NCI-H1092 (cell line): ENCODE measurements at regions not wholly inside any gene's neighbourhood (a gene's known extent, or its start where the extent isn't known, plus 50 kb on each side); places are given as distances from the start of the nearest gene placed in this dataset.
"Not testable (repeated sequence)": the region's sequence is repeated elsewhere in the genome, so short reads cannot be mapped to it uniquely, and the experiment has no call there.

Source experiments
- DNase-seq: peaks from one replicate; lab custom pipeline; 2025; lab: John Stamatoyannopoulos, UW

GRCh38 chr10:85459906-85460305 is 906.7 kb downstream of the GRID1 start:
- DNase-seq, result no peak

- DNase-seq, result no peak
These were observed 902.3 kb downstream of the GRID1 start for GRCh38 chr10:85464336-85464735.

- DNase-seq, result no peak
These were observed 888.6 kb downstream of the GRID1 start for GRCh38 chr10:85477979-85478378.

- no peak for DNase-seq
These were observed 876.2 kb downstream of the GRID1 start for GRCh38 chr10:85490431-85490830.

GRCh38 chr10:85491652-85492051 is 874.9 kb downstream of the GRID1 start:
- no peak for DNase-seq

- DNase-seq, result no peak
These were observed 873.9 kb downstream of the GRID1 start for GRCh38 chr10:85492684-85493083.

- DNase-seq, result no peak
These were observed 872.9 kb downstream of the GRID1 start for GRCh38 chr10:85493703-85494102.

- DNase-seq, result not testable (repeated sequence)
These were observed 862.0 kb downstream of the GRID1 start for GRCh38 chr10:85504641-85505040.

- no peak for DNase-seq
These were observed 858.4 kb downstream of the GRID1 start for GRCh38 chr10:85508159-85508558.

- DNase-seq, result no peak
These were observed 855.9 kb downstream of the GRID1 start for GRCh38 chr10:85510682-85511081.

GRCh38 chr10:85513436-85513835 is 853.2 kb downstream of the GRID1 start:
- no peak for DNase-seq

GRCh38 chr10:85515316-85515715 is 851.3 kb downstream of the GRID1 start:
- no peak for DNase-seq

- DNase-seq, result no peak
These were observed 842.5 kb downstream of the GRID1 start for GRCh38 chr10:85524001-85524666.

- DNase-seq, result no peak
These were observed 838.8 kb downstream of the GRID1 start for GRCh38 chr10:85527616-85528317.

GRCh38 chr10:85528318-85528652 is 838.3 kb downstream of the GRID1 start:
- no peak for DNase-seq

- no peak for DNase-seq
These were observed 834.9 kb downstream of the GRID1 start for GRCh38 chr10:85531706-85532105.

GRCh38 chr10:85532773-85533172 is 833.8 kb downstream of the GRID1 start:
- DNase-seq, result no peak

GRCh38 chr10:85535926-85536325 is 830.7 kb downstream of the GRID1 start:
- no peak for DNase-seq

GRCh38 chr10:85537561-85537960 is 829.0 kb downstream of the GRID1 start:
- DNase-seq, result no peak

GRCh38 chr10:85538601-85539000 is 828.0 kb downstream of the GRID1 start:
- no peak for DNase-seq

- DNase-seq, result no peak
These were observed 824.4 kb downstream of the GRID1 start for GRCh38 chr10:85542152-85542551.

- DNase-seq, result no peak
These were observed 823.5 kb downstream of the GRID1 start for GRCh38 chr10:85542936-85543730.

GRCh38 chr10:85544956-85545355 is 821.6 kb downstream of the GRID1 start:
- no peak for DNase-seq
